ENCODE measurements at regions not wholly inside any gene's neighbourhood (a gene's known extent, or its start where the extent isn't known, plus 50 kb on each side); places are given as distances from the start of the nearest gene placed in this dataset.

GRCh38 chr12:130093380-130093779 lies 68.9 kb upstream of the FZD10 start:
- POLR2A ChIA-PET (ENCODE audit: low non-redundant PET): no interaction called here
- BruUV-seq (replicated peaks): no TSS peak
- Histone ChIP-seq H3K27ac (ENCODE audit: low read depth, low read length, poor library complexity, severe bottlenecking) (no peak overlapping the region), H3K4me1 (ENCODE audit: insufficient read depth, low read length, poor library complexity, severe bottlenecking) (no peaks in the 10 kb centered on the region), H3K36me3 (ENCODE audit: insufficient read depth, low read length, poor library complexity, severe bottlenecking) (no peaks in the 10 kb centered on the region), H3K9me3 (ENCODE audit: low read depth, low read length, poor library complexity, severe bottlenecking) (no peaks in the 10 kb centered on the region), H3K4me3 (ENCODE audit: low read depth, low read length, poor library complexity, severe bottlenecking) (no peak overlapping the region), H3K27me3 (replicated peaks; ENCODE audit: insufficient read depth, low read depth, low read length, poor library complexity) (no peaks in the 10 kb centered on the region)
- intact Hi-C loops (cut with micrococcal nuclease; ENCODE audit: unreplicated experiment): no loop called here
- no peak for DNase-seq (ENCODE audit: low spot score)
- CTCF ChIA-PET: no interaction called here
- TF ChIP-seq EZH2 (IDR thresholded peaks at IDR 0.05; ENCODE audit: borderline replicate concordance, low read depth, low read length, poor library complexity, severe bottlenecking) (no peak), CTCF (conservative IDR thresholded peaks at IDR 0.05; ENCODE audit: low read depth, low read length) (no peak)

GRCh38 chr12:130097342-130097741 lies 64.9 kb upstream of the FZD10 start:
- Histone ChIP-seq H3K4me3 (ENCODE audit: low read depth, low read length, poor library complexity, severe bottlenecking) (no peak overlapping the region), H3K27ac (ENCODE audit: low read depth, low read length, poor library complexity, severe bottlenecking) (no peak overlapping the region), H3K36me3 (ENCODE audit: insufficient read depth, low read length, poor library complexity, severe bottlenecking) (no peaks in the 10 kb centered on the region), H3K27me3 (replicated peaks; ENCODE audit: insufficient read depth, low read depth, low read length, poor library complexity) (peaks cover 7% of the 10 kb centered on the region), H3K4me1 (ENCODE audit: insufficient read depth, low read length, poor library complexity, severe bottlenecking) (no peaks in the 10 kb centered on the region), H3K9me3 (ENCODE audit: low read depth, low read length, poor library complexity, severe bottlenecking) (no peaks in the 10 kb centered on the region)
- POLR2A ChIA-PET (ENCODE audit: low non-redundant PET): no interaction called here
- DNase-seq (ENCODE audit: low spot score): no peak
- CTCF ChIA-PET: no interaction called here
- TF ChIP-seq CTCF (conservative IDR thresholded peaks at IDR 0.05; ENCODE audit: low read depth, low read length): no peak
- no peak for TF ChIP-seq EZH2 (IDR thresholded peaks at IDR 0.05; ENCODE audit: borderline replicate concordance, low read depth, low read length, poor library complexity, severe bottlenecking)
- intact Hi-C loops (cut with micrococcal nuclease; ENCODE audit: unreplicated experiment): no loop called here
- BruUV-seq (replicated peaks): no TSS peak

- H3K27ac ChIP-seq (ENCODE audit: low read depth, low read length, poor library complexity, severe bottlenecking): no peak overlapping the region
- H3K36me3 ChIP-seq (ENCODE audit: insufficient read depth, low read length, poor library complexity, severe bottlenecking): no peaks in the 10 kb centered on the region
- BruUV-seq (replicated peaks): no TSS peak
- no peak for DNase-seq (ENCODE audit: low spot score)
- no peaks in the 10 kb centered on the region for H3K4me1 ChIP-seq (ENCODE audit: insufficient read depth, low read length, poor library complexity, severe bottlenecking)
- peaks cover 7% of the 10 kb centered on the region for H3K27me3 ChIP-seq (replicated peaks; ENCODE audit: insufficient read depth, low read depth, low read length, poor library complexity)
- TF ChIP-seq CTCF (conservative IDR thresholded peaks at IDR 0.05; ENCODE audit: low read depth, low read length): no peak
- TF ChIP-seq EZH2 (IDR thresholded peaks at IDR 0.05; ENCODE audit: borderline replicate concordance, low read depth, low read length, poor library complexity, severe bottlenecking): no peak
- H3K4me3 ChIP-seq (ENCODE audit: low read depth, low read length, poor library complexity, severe bottlenecking): no peak overlapping the region
- no peaks in the 10 kb centered on the region for H3K9me3 ChIP-seq (ENCODE audit: low read depth, low read length, poor library complexity, severe bottlenecking)
- intact Hi-C loops (cut with micrococcal nuclease; ENCODE audit: unreplicated experiment): no loop called here
- ChIA-PET CTCF (no interaction called here), POLR2A (ENCODE audit: low non-redundant PET) (no interaction called here)
Observed at GRCh38 chr12:130097798-130098255, 64.4 kb upstream of the FZD10 start.

Data from A673 (cell line).